ENCODE measurements at regions not wholly inside any gene's neighbourhood (a gene's known extent, or its start where the extent isn't known, plus 50 kb on each side); places are given as distances from the start of the nearest gene placed in this dataset.

DNA sequence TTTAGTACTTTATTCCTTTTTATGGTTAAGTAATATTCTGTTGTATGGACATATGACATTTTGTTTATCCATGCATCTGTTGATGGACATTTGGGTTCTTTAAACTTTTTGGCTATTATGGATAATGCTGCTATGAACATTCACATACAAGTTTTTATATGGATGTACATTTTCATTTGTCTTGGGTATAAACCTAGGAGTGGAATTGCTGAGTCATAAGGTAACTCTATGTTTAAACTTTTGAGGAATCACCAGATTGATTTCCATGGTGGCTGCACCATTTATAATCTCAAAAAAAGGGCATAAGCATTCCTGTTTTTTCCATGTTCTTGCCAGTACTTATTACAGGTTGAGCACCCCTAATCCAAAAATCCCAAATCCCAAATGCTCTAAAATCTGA lies 90.3 kb upstream of the CRHR1 start:
- TF ChIP-seq, protein P1, sequence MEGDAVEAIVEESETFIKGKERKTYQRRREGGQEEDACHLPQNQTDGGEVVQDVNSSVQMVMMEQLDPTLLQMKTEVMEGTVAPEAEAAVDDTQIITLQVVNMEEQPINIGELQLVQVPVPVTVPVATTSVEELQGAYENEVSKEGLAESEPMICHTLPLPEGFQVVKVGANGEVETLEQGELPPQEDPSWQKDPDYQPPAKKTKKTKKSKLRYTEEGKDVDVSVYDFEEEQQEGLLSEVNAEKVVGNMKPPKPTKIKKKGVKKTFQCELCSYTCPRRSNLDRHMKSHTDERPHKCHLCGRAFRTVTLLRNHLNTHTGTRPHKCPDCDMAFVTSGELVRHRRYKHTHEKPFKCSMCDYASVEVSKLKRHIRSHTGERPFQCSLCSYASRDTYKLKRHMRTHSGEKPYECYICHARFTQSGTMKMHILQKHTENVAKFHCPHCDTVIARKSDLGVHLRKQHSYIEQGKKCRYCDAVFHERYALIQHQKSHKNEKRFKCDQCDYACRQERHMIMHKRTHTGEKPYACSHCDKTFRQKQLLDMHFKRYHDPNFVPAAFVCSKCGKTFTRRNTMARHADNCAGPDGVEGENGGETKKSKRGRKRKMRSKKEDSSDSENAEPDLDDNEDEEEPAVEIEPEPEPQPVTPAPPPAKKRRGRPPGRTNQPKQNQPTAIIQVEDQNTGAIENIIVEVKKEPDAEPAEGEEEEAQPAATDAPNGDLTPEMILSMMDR (IDR thresholded peaks at IDR 0.05), result no peak
- TF ChIP-seq POLR2A (IDR thresholded peaks at IDR 0.05), result no peak

Measured in thyroid gland (tissue), 4 donors.